Liver (tissue), 8 donors: ENCODE measurements at regions not wholly inside any gene's neighbourhood (a gene's known extent, or its start where the extent isn't known, plus 50 kb on each side); places are given as distances from the start of the nearest gene placed in this dataset.

ENCODE experiments used
- DNase-seq: peaks from one replicate; pipeline ENCODE4 v3.0.0-alpha.2; 2017; ENCODE audit warnings: low spot score
- H3K27ac ChIP-seq, 2 donors: one replicate each; pipeline ENCODE4 v1.7.0; 2013; ENCODE audit warnings: inconsistent platforms in 2 of 2, low read length in 2 of 2, control low read depth in 1 of 2, low read depth in 1 of 2, mild to moderate bottlenecking in 1 of 2
- H3K27me3 ChIP-seq, 4 donors: one replicate each; pipeline versions ENCODE4 v1.6.1 to v1.7.0; 2013; ENCODE audit warnings: low read length in 3 of 4, inconsistent platforms in 1 of 4, mild to moderate bottlenecking in 1 of 4, moderate library complexity in 1 of 4; ENCODE audit not compliant: control insufficient read depth in 4 of 4, insufficient read depth in 4 of 4
- H3K36me3 ChIP-seq, 4 donors: one replicate each; pipeline versions ENCODE4 v1.6.1 to v1.7.0; 2013; ENCODE audit warnings: low read length in 3 of 4, mild to moderate bottlenecking in 3 of 4, low read depth in 1 of 4, moderate library complexity in 1 of 4; ENCODE audit not compliant: control insufficient read depth in 4 of 4, insufficient read depth in 3 of 4
- H3K4me1 ChIP-seq, 4 donors: one replicate each; pipeline versions ENCODE4 v1.6.1 to v1.7.0; 2013; ENCODE audit warnings: low read length in 3 of 4, mild to moderate bottlenecking in 3 of 4, moderate library complexity in 1 of 4; ENCODE audit not compliant: control insufficient read depth in 4 of 4, insufficient read depth in 4 of 4
- H3K4me3 ChIP-seq, 3 donors: one replicate each; pipeline versions ENCODE4 v1.6.1 to v1.7.0; 2013; ENCODE audit warnings: low read length in 3 of 3, control low read depth in 1 of 3, low read depth in 1 of 3, mild to moderate bottlenecking in 1 of 3
- H3K9ac ChIP-seq, 2 donors: one replicate each; pipeline ENCODE4 v1.7.0; 2013; ENCODE audit warnings: low read length in 2 of 2, mild to moderate bottlenecking in 2 of 2, moderate library complexity in 2 of 2, control low read depth in 1 of 2, low read depth in 1 of 2
- H3K9me3 ChIP-seq, 4 donors: one replicate each; pipeline versions ENCODE4 v1.6.1 to v1.7.0; 2013; ENCODE audit warnings: low read length in 3 of 4; ENCODE audit not compliant: control insufficient read depth in 4 of 4
- EGR1 ChIP-seq, 2 donors: IDR thresholded peaks; 2 replicates each; pipeline ENCODE4 v1.6.1; 2016 to 2018; ENCODE audit warnings: antibody characterized with exemption in 2 of 2, low read depth in 2 of 2
- FOXA2 ChIP-seq: IDR thresholded peaks from 2 replicates; pipeline ENCODE4 v1.6.1; 2016; ENCODE audit warnings: antibody characterized with exemption
- HNF4G ChIP-seq: IDR thresholded peaks from 2 replicates; pipeline ENCODE4 v1.6.1; 2016; ENCODE audit warnings: antibody characterized with exemption
- RXRA ChIP-seq, 2 donors: IDR thresholded peaks; 2 replicates each; pipeline ENCODE4 v1.6.1; 2017 to 2018; ENCODE audit warnings: antibody characterized with exemption in 2 of 2, mild to moderate bottlenecking in 1 of 2
- TAF1 ChIP-seq: conservative IDR thresholded peaks from 2 replicates; pipeline ENCODE4 v1.6.1; 2016; ENCODE audit warnings: antibody characterized with exemption, mild to moderate bottlenecking
- YY1 ChIP-seq: IDR thresholded peaks from 2 replicates; pipeline ENCODE4 v1.6.1; 2016; ENCODE audit warnings: antibody characterized with exemption, mild to moderate bottlenecking
- WGBS: extraction: QIAGEN DNeasy Blood & Tissue Kit; methylation state at CpG from one replicate; pipeline ENCODE4 v1.1.7; 2013; 5-methylcytosine and 5-hydroxymethylcytosine counted together
- TF ChIP-seq, protein P1 (sequence below): IDR thresholded peaks from 2 replicates; pipeline ENCODE4 v1.6.1; 2016; ENCODE audit warnings: antibody characterized with exemption, mild to moderate bottlenecking
- TF ChIP-seq, protein P2 (sequence below): IDR thresholded peaks from 2 replicates; pipeline ENCODE4 v1.6.1; 2016; ENCODE audit warnings: antibody characterized with exemption
- TF ChIP-seq, protein P3 (sequence below): IDR thresholded peaks from 2 replicates; pipeline ENCODE4 v1.6.1; 2016; ENCODE audit warnings: antibody characterized with exemption
- TF ChIP-seq, protein P4 (sequence below): fragments of 150-350 bp; IDR thresholded peaks from 2 replicates; pipeline ENCODE4 v1.5.1; 2017; ENCODE audit warnings: improper control_type of control experiment, low read depth, low read length; ENCODE audit not compliant: missing input control
- donor health status: healthy.
- donor health status: healthy.
- donor health status: healthy.
- donor health status: healthy.
- donor health status: healthy.

DNA sequence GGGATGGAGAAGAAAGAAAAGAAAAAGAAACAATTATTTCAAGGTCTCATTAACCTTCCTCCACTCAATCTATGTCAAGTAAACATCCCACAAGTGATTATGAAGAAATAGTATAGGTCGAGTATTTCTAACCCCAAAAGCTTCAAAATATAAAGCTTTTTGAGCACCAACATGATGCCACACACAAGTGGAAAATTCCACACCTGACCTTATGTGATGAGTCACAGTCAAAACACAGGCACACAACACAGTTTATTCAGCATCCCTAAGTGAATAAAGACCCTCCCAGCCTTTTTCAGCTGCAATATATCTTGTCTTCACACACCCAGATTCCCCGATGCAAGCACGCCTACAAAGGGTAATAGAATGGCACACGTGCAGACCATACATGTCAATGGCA, 51.7 kb upstream of the VEGFC start:
- Histone ChIP-seq H3K9ac (no peak overlapping the region), H3K36me3 (no peaks in the 10 kb centered on the region), H3K27ac (no peak overlapping the region), H3K27me3 (no peaks in the 10 kb centered on the region), H3K4me1 (no peaks in the 10 kb centered on the region), H3K9me3 (no peaks in the 10 kb centered on the region), H3K4me3 (no peak overlapping the region)
- no peak for DNase-seq
- WGBS: 74% methylated on average over 4 of the region's 4 CpGs
- TF ChIP-seq, protein P1, sequence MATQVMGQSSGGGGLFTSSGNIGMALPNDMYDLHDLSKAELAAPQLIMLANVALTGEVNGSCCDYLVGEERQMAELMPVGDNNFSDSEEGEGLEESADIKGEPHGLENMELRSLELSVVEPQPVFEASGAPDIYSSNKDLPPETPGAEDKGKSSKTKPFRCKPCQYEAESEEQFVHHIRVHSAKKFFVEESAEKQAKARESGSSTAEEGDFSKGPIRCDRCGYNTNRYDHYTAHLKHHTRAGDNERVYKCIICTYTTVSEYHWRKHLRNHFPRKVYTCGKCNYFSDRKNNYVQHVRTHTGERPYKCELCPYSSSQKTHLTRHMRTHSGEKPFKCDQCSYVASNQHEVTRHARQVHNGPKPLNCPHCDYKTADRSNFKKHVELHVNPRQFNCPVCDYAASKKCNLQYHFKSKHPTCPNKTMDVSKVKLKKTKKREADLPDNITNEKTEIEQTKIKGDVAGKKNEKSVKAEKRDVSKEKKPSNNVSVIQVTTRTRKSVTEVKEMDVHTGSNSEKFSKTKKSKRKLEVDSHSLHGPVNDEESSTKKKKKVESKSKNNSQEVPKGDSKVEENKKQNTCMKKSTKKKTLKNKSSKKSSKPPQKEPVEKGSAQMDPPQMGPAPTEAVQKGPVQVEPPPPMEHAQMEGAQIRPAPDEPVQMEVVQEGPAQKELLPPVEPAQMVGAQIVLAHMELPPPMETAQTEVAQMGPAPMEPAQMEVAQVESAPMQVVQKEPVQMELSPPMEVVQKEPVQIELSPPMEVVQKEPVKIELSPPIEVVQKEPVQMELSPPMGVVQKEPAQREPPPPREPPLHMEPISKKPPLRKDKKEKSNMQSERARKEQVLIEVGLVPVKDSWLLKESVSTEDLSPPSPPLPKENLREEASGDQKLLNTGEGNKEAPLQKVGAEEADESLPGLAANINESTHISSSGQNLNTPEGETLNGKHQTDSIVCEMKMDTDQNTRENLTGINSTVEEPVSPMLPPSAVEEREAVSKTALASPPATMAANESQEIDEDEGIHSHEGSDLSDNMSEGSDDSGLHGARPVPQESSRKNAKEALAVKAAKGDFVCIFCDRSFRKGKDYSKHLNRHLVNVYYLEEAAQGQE: no peak
- no peak for TF ChIP-seq FOXA2
- TF ChIP-seq HNF4G: no peak
- TF ChIP-seq RXRA (IDR thresholded peaks at IDR 0.05): no peak
- TF ChIP-seq, protein P2, sequence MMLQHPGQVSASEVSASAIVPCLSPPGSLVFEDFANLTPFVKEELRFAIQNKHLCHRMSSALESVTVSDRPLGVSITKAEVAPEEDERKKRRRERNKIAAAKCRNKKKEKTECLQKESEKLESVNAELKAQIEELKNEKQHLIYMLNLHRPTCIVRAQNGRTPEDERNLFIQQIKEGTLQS: no peak
- TF ChIP-seq TAF1: no peak
- TF ChIP-seq, protein P3, sequence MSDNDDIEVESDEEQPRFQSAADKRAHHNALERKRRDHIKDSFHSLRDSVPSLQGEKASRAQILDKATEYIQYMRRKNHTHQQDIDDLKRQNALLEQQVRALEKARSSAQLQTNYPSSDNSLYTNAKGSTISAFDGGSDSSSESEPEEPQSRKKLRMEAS: no peak

DNA sequence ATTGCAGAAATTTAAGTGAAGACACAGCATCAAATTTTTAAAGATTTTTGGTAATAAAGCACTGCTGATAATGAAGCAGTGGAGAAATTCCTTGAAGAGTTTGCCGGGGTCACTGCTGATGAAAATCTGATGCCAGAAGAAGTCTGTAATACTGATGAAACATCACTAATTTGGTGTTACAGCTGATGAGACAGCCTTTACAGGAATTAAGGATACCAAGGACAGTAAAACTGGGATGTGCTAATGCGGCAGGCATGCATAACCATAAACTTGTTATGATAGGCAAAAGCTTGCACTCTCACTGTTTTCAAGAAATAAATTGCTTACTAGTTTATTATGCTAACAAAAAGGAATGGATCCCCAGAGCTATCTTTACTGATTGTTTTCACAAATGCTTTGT, 52.9 kb upstream of the VEGFC start:
- no peak overlapping the region for H3K9ac ChIP-seq
- 86% methylated on average over 2 of the region's 2 CpGs for whole genome bisulfite sequencing
- no peaks in the 10 kb centered on the region for H3K27me3 ChIP-seq
- DNase-seq: no peak
- H3K9me3 ChIP-seq: no peaks in the 10 kb centered on the region
- TF ChIP-seq EGR1 (IDR thresholded peaks at IDR 0.05; ENCODE audit: low read depth in 2 of 2): no peak
- no peak for TF ChIP-seq RXRA (IDR thresholded peaks at IDR 0.05)
- no peak for TF ChIP-seq YY1
- TF ChIP-seq, protein P4, sequence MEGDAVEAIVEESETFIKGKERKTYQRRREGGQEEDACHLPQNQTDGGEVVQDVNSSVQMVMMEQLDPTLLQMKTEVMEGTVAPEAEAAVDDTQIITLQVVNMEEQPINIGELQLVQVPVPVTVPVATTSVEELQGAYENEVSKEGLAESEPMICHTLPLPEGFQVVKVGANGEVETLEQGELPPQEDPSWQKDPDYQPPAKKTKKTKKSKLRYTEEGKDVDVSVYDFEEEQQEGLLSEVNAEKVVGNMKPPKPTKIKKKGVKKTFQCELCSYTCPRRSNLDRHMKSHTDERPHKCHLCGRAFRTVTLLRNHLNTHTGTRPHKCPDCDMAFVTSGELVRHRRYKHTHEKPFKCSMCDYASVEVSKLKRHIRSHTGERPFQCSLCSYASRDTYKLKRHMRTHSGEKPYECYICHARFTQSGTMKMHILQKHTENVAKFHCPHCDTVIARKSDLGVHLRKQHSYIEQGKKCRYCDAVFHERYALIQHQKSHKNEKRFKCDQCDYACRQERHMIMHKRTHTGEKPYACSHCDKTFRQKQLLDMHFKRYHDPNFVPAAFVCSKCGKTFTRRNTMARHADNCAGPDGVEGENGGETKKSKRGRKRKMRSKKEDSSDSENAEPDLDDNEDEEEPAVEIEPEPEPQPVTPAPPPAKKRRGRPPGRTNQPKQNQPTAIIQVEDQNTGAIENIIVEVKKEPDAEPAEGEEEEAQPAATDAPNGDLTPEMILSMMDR: no peak
- no peaks in the 10 kb centered on the region for H3K4me1 ChIP-seq
- no peaks in the 10 kb centered on the region for H3K36me3 ChIP-seq
- H3K4me3 ChIP-seq: no peak overlapping the region
- H3K27ac ChIP-seq: no peak overlapping the region

DNA sequence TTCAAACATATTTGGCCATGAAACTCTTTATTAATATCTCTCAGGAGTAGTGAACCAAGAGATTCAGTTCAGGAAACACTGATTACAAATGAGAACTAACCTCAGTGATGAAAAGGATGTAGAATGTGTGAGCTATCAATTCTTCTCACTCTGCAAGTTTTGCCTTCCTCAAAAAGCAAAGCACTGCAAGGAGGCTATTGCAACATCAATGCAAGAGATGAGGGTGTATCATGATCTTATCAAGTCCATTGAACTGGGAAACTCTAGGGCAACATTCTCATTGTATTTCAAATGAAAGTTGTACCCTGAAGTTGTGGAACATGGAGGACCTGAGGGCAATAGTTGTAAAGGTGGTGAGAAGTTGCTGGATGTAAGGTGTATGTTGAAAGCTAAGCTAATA, 56.4 kb upstream of the VEGFC start:
- TF ChIP-seq RXRA (IDR thresholded peaks at IDR 0.05) (no peak), FOXA2 (no peak)
- TF ChIP-seq, protein P1: no peak
- DNase-seq: no peak
- H3K9me3 ChIP-seq: no peaks in the 10 kb centered on the region
- H3K9ac ChIP-seq: no peak overlapping the region
- H3K27me3 ChIP-seq: no peaks in the 10 kb centered on the region
- no peaks in the 10 kb centered on the region for H3K4me1 ChIP-seq
- no peak overlapping the region for H3K27ac ChIP-seq
- H3K4me3 ChIP-seq: no peak overlapping the region
- no peaks in the 10 kb centered on the region for H3K36me3 ChIP-seq
